Brain pericyte (primary cell): ENCODE measurements at regions not wholly inside any gene's neighbourhood (a gene's known extent, or its start where the extent isn't known, plus 50 kb on each side); places are given as distances from the start of the nearest gene placed in this dataset.

Experiments
- DNase-seq: peaks from one replicate; pipeline ENCODE4 v3.0.0-alpha.2; 2012; ENCODE audit warnings: low read depth, low spot score

DNA sequence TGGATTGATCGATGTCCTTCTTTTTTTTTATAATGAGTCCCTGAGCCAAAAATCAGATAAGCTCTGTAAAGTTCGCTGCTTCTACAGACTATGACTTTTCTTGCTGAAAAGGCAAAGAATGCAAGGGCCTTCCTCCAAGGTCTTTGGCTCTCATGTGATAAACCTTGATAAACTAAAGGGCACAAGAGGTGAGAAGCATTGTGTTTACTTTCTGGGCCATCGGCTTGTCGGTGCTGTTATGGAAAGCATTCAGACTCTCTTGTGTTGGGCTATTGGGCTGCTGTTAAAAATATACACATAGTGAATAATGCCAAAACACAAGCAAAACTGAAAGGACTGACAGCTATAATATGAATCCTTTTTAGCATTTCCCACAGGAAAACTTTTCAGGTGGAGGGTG lies 472.4 kb upstream of the SPHKAP start:
- no peak for DNase-seq

DNA sequence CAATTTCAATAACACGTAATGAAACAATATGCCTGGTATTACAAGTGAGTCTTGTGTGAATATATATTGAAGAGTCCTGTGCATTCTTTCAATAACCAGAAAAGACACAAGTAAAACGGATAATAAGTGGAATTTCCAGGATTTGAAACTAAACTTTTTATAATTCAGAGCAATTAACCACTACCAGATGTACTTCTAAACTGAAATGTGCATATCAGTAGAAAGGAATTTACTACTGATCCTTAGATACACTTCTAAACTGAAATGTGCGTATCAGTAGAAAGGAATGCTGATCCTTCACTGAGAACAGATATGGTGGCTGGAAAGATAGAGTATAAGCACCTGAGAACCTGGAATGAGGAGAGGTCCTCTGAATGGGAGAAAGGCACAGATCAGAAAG lies 470.9 kb upstream of the SPHKAP start:
- no peak for DNase-seq

DNA sequence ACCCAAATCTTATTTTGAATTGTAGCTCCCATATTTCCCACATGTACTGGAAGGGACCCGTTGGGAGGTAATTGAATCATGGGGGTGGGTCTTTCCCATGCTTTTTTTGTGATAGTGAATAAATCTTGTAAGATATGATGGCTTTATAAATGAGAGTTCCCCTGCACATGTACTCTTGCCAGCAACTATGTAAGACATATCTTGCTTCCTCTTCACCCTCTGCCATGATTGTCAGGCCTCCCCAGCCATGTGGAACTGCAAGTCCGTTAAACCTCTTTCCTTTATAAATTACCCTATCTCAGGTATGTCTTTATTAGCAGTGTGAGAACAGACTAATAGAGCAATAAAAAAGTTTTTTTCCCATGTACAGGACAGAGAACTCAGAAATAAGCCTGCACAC lies 468.4 kb upstream of the SPHKAP start:
- DNase-seq = no peak

DNA sequence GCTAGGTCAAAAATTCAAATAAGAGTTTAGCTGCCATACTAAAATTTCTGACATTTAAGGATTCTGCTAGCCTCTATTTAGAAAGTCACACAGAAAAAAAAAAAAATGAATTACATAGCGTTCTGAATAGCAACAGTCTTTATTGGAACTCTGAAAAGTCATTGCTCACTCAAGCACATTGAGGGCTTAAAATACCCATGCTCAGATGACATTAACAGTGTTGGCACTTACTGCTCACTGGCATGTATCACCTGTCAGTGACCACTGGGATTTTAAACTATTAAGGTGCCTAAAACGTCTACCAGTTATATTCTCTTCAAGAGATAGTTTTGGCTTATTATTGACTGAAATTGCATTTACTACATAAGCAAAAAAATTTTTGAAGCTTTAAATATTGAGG lies 468.0 kb upstream of the SPHKAP start:
- no peak for DNase-seq

DNA sequence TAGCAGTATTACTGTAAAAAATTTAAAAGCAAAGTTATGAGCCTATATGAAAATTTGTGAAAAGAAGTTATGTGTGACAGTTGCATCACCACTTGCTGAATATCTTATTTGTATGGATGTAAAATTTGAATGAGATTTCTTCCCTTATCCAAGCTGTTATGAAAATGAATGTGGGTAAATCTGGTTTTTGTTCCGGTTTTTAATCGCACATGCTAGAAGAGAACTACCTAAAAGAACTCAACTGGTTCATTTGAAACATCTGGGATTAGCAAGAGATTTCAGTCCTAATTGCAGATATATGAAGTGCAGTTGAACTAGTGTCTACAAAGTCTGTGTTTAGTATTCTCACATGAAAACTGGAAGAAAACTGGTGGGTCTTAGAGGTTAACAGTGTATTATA lies 467.1 kb upstream of the SPHKAP start:
- DNase-seq = no peak

DNA sequence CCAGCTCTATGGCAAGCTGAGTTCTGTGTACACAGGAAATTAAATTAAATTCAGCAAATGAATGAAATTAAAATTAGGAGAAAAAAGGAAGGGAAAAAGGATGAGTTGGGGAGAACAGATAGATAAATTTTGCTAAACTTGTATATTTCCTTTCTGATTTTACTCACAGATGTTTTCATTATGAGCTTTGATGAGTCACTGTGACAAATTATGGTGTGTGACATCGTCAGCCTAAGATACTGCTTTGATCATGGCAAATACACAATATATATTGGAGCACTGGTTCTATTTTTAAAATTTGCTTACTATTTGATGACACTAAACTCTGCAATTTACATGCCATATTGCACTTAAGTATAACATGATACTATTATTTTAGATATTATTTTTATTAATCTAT lies 464.6 kb upstream of the SPHKAP start:
- no peak for DNase-seq

DNA sequence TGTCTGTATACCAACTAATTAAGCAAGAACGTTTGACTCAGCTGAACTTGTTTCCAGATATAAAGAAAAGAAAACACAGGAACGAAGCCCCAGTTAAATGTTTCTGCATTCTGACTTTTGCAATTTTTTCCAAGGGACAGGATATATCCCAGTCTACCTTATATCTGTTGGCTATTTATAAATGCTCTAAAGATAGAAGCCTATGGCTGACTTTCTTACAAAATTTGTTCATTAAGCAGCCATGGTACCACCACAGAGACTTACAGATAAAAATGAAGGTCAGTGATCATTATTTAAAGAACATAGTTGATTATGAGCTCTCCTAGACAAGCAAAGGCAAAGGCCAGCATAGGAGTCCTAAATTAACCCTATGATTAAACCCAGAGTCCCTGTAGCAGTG lies 462.7 kb upstream of the SPHKAP start:
- DNase-seq = no peak

DNA sequence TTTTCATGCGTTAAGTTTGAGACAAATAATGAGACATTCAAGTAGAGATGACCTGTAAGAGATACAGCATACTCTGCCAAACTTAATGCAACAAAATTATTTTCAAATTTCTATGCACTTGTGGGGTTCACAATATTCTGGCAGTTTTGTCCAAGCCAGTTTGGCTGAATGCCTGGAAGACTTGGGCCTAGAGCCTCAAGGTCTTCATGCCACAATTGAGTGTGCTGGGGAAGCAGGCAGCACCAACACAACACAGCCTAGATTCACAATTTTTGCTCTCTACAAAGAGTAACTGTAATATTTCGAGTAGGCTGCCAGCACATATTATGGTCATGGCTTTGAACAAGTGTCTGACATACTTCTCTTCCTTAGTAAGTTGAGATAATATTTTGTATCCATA lies 461.4 kb upstream of the SPHKAP start:
- no peak for DNase-seq

DNA sequence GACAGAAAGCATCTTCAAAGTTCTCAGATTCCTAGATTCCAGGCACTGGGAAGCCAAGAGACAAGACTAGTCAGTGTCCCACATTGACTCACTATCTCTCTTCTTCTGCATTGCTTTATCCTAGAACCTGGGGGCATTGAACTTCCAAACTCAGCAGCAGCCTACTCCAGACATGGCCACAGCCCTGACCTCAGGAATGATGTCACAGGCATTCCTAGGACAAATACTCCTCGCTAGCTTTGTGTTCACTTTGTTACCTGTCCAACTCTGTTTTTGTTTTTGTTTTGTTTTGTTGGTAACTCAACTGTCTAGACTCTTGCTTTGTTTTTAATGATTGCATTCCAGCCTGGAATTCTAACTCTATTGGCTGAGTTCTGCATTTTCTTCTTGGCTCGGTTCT lies 449.3 kb upstream of the SPHKAP start:
- DNase-seq = no peak

DNA sequence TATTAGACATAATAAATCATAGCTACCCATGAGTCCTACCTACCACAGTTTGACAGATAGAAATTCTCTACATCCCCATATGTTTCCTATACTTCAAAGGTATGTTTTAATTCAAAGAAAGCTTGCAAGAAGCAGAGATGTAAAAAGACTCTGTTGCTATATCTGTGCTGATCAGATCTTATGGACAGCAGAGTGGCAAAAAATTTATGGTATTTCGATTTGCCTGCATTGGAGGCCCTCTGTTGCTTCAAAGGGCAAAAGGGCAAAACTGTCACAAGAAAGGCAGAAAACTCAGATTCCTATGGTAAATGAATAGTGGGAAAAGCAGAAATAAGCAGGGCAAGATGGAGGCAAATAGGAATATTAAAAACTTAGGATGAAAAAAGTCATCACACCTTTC lies 447.8 kb upstream of the SPHKAP start:
- no peak for DNase-seq

DNA sequence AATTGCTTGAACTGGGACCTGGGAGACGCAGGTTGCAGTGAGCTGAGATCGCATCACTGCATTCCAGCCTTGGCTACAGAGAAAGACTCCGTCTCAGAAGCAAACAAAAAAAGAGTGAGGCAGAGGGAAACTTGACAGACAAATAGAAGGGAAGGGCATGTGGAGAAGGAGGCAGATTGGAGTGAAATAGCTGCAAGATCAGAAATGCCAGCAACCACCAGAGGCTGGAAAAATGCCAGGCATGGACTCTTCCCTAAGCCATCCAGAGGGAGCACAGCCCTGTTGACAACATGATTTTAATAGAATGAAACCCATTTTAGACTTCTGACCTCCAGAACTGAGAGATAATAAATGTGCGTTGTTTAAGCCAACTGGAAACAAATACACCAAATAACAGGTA lies 447.2 kb upstream of the SPHKAP start:
- DNase-seq = no peak

DNA sequence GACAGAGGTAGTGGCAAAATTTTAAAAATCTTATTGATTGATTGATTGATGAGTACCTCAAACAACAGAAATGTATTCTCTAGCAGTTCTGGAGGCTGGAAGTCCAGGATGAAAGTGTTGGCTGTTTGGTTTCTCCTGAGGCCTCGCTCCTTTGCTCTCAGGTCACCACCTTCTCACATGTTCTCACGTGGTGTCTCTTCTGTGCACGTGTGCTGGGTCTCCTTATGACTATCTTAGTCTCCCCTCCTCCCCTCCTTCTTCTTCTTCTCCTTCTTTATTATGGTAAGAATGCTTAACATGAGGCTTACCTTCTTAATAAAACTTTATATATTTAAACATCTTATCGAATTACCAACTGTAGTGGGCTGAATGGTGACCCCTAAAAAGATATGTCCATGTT lies 446.0 kb upstream of the SPHKAP start:
- DNase-seq = no peak

DNA sequence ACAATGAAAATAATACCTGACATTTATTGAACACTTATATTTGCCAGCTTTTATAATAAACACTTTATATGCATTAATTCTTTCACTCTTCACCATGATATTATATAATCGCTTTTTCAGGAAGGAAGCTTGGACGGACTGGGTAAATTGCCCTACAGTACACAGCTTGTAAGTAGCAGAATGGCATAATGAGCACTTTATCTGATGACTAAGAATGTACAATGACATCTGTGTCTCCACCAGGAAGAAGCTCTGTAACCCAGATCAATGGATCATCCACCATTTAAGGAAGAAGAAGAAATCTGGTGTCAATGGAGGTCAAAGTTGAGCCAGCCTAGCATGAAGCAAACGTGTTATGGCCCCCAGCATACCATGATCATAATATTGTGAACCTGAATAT lies 444.0 kb upstream of the SPHKAP start:
- DNase-seq = no peak

DNA sequence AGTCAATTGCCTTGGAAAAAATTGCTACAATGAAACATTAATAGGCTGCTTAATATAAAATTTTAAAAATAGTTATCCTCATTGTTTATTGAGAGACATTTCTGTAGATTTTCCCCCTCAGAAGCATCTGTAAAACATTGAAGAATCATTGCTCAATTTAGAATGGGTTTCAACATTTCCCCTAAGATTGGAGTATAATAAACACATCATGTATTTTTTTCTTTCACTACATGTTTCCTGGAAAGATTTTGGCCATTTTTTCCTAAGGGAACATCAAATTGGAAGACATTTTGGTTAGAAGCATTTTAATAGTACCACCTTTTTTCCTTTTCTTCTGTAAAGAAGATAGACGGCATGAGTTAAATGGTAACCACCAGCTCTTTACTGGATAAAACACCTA lies 443.2 kb upstream of the SPHKAP start:
- DNase-seq = no peak

DNA sequence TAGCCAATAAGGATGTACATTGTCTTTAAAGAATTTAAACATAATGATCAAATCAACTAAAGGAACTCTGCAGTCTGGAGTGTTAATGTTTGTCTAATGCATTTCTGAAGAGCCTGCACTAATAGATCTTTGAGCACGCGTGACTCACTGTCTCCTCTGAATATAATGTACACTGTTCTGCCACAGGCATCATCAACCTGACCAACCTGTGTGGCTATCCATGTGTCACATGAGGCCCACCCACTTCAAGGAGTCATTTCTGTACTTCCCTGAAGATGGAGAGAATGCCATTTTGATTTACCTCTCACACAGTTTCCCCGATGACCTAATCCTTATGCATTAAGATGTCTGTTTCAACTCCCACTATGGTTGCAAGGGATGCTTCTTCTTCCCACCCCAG lies 434.0 kb upstream of the SPHKAP start:
- no peak for DNase-seq

DNA sequence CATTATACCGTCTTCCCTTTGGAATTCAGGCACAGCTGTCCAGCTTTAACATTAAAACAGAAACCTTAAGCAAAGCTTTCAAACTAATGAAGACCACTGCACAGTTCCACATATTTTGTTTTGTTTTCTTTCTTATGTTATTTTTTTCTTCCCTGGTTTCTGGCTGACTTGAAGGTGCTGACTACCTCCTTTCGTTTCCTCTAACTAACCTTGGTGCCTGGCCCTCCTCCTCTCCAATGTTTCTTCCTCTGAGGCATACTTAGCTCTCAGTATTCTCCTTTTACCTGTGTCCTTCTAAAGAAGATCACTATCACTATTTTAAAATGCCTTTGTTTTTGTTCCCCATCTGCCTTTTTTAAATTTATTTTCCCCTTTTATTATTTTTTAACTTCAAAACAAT lies 433.3 kb upstream of the SPHKAP start:
- no peak for DNase-seq

DNA sequence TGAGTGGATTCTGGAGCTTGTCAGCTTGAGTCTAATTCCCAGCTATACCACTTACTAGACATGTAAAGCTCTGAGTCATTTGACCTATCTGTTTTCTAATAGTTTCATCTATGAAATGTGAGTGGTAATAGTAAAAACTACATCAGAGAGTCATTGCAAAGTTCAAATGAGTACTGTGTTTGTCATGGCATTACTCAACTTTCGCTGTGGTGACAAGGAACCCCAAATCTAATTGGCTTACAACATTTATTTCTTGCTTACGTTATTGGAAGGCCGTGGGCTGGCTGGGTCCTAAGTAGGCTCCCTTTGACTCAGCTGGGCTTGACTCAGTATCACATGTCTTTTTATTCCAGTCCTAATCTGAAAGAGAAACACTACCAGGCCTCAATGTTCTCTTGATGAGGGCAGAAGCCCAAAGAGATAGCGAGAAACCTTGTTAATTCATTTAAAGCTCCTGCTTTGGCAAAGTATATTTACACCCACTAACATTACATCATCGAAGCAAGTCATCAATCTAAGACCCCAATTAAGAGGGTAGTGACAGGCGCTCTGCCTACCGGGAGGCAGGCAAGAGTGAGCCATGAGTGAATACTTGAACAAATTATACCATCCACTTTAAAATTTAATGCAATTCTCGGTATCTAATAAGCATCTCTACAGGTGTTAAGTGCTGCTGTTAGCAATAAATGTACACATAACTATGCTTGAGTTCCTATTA lies 431.8 kb upstream of the SPHKAP start:
- DNase-seq = peak; percentile 24

DNA sequence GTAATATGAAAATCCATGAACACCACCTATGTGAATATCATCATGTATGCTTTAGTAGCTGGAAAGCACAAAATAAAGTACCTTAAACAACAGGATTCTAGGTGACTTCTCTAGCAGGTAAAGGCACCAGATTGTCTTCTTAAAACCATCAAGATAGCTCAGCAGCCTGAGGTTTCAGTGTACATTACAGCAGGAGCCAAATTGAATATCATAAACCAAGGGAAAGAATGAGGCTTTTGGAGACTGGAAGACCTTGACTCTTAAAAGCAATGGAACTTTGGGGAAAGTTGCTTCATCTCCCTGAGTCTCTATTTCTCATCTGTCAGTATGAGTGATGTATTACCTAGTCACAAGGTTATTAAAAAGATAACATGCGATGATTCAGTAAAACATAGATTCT lies 429.7 kb upstream of the SPHKAP start:
- no peak for DNase-seq

DNA sequence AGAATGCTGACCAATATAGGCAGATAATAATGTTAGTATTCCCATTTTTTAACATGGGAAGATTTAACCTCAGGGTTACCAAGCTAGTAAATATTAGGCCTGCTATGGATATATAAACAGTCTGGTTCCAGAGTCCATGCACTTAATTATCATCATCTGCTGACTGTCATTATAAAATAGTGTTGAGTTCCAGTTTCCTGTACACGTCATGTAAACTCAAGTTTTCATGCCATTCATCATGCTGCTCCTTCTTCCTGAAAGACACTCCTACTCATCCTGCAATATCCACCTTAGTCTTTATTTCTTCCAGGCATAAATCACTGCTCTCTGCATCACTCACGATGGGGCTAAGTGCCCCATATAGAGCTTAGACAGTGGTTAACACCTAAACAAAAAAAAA lies 420.8 kb upstream of the SPHKAP start:
- no peak for DNase-seq

DNA sequence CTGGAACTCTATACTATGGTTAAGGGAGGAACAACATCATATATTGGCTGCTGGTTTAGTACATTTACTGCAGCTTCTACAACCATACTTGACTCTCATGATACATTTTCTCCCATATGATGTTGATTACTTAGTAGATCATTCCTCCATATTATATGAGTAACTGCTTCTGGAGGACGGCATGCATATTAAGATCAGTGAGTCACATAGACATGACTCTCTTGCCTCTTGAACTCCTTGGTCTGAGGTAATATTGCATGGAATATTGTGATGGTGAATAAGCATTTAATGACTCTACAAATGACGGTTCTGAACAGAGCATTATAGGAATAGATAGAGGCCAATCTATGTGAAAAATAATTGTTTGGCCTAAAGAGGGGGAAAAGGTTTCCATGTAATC lies 418.8 kb upstream of the SPHKAP start:
- no peak for DNase-seq

DNA sequence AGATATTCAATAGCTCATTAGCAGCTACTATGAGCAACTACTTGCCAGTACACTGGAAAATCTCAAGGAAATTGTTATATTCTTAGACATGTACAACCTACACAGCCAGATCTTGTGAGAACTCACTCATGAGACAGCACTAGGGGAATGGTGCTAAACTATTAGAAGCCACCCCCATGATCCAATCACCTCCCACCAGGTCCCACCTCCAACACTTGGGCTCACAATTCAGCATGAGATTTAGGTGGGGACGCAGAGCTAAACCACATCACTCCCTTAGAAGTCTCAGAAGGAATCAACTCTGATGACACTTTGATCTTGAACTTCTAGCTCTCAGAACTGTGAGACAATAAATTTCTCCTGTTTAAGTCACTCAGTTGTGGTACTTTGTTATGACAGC lies 418.3 kb upstream of the SPHKAP start:
- no peak for DNase-seq

DNA sequence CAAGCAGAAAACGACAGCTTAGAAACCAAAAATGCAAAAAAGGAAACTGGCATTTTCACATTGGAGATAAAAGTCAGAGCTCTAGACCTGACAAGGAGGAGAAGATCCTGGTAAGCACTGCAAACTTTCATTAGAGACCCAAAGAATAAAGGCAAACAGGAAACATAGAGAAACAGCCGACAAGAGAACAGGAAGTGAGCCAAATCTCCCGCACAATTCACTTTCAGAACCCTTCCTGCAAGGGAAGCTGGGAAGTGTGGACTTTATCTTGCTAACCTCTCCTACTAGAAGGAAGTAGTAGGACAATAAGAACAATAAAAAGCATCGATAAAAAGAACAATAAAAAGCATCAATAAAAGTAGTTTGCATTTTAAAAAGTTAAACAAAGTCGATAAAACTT lies 417.8 kb upstream of the SPHKAP start:
- DNase-seq = no peak

DNA sequence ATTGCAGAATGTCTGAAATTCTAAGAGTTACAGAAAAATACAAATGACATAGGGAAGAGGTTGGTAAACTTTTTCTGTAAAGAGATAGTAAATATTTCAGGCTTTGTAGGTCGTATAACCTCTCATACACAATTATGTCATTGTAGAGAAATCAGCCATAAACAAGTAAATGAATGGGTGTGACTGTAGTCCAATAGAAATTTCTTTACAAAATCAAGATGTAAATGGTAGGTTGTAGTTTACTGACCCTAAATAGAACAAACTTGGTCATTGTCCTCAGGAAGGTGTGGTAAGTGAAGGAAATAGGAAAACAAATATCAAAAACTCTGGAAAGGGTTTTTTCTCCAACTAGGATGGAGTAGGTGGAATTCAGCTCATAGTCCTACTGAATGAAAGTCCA lies 415.5 kb upstream of the SPHKAP start:
- no peak for DNase-seq

DNA sequence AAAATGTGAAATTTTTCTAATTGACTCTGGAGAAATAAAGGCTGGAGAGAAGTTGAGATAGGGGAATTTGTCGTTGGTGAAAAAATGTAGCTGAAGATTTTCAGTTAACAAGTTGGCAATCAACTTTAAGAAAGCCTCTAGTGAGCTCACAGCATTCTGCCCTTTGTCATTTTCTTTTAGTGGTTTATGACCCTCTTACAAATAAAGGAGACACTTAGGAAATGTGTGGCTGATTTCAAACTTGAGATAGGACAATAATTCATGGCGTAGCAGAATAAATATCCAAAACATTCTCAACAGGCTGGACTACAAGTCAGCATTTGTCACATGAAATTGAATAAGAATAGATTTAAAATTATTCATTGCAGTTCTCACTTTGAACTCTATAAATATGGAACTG lies 412.5 kb upstream of the SPHKAP start:
- DNase-seq = no peak
